HepG2 (cell line): ENCODE measurements at regions not wholly inside any gene's neighbourhood (a gene's known extent, or its start where the extent isn't known, plus 50 kb on each side); places are given as distances from the start of the nearest gene placed in this dataset.

Experiments used
- ATAC-seq: fragments of 200-7000 bp; cut with Tn5 transposase; 3 replicates; pipeline ENCODE4 v1.9.1; 2020; ENCODE audit warnings: mild to moderate bottlenecking, moderate library complexity
- BruUV-seq: library from RNA; stranded (reverse); fragments of 400-500 nt; replicated peaks from 2 replicates; lab custom pipeline; 2021; lab: Mats Ljungman, UMichigan
- CTCF ChIA-PET: fragments of 300-600 bp; formaldehyde crosslinking; extraction: SDS; loops from one replicate; lab custom pipeline; 2021; ENCODE audit warnings: low total read pairs, inconsistent platforms, low intra/inter-chr PET ratio; lab: Yijun Ruan, JAX
- POLR2A ChIA-PET: fragments of 350-600 bp; sonication (Branson Sonifier 250); formaldehyde crosslinking; loops from one replicate; lab custom pipeline; 2020; ENCODE audit warnings: antibody characterized with exemption, inconsistent platforms; lab: Yijun Ruan, JAX
- DNase-seq: peaks from one replicate; pipeline ENCODE4 v3.0.0-alpha.2; 2015; ENCODE audit warnings: low spot score
- FAIRE-seq: peaks from 3 replicates; lab custom pipeline; 2011; peaks lifted over from hg19 to GRCh38; lab: Jason Lieb, UNC
- H2AFZ ChIP-seq: one replicate; pipeline ENCODE4 v1.6.1; 2011; ENCODE audit warnings: low read length, inconsistent platforms
- H3K27ac ChIP-seq: fragments of 300-600 bp; 3 replicates; pipeline ENCODE4 v1.8.0; 2011; ENCODE audit warnings: mixed run types, mild to moderate bottlenecking, mixed read lengths, low read length, inconsistent platforms; ENCODE audit not compliant: insufficient read depth; ENCODE audit errors: extremely low read length
- H3K27me3 ChIP-seq, 2 experiments: fragments of 200-600 bp in 1 of 2; 2 replicates in 1 of 2; 3 replicates in 1 of 2; pipeline versions ENCODE4 v1.6.0 to v1.8.0; 2011; ENCODE audit warnings: low read length in 2 of 2, mild to moderate bottlenecking in 2 of 2, moderate library complexity in 2 of 2, inconsistent platforms in 1 of 2; ENCODE audit not compliant: insufficient read depth in 2 of 2, control insufficient read depth in 1 of 2
- H3K36me3 ChIP-seq, 2 experiments: fragments of 200-600 bp in 1 of 2; replicated peaks in 1 of 2; 2 replicates in 1 of 2; 3 replicates in 1 of 2; pipeline versions ENCODE4 v1.5.1 to v1.8.0; 2011; ENCODE audit warnings: low read length in 2 of 2, inconsistent platforms in 1 of 2; ENCODE audit not compliant: insufficient read depth in 2 of 2, control insufficient read depth in 1 of 2
- H3K4me1 ChIP-seq: 2 replicates; pipeline ENCODE4 v1.5.1; 2012; ENCODE audit warnings: low read length, inconsistent platforms; ENCODE audit not compliant: insufficient read depth
- H3K4me2 ChIP-seq: 2 replicates; pipeline ENCODE4 v1.6.0; 2011; ENCODE audit warnings: low read depth, low read length, inconsistent platforms
- H3K4me3 ChIP-seq, 3 experiments: fragments of 200-600 bp in 1 of 3; sonication (generic), shearing (Covaris generic) in 1 of 3; replicated peaks in 1 of 3; 2 replicates each; pipeline ENCODE4 v1.5.1; 2011 to 2016; ENCODE audit warnings: low read length in 3 of 3, inconsistent platforms in 2 of 3, low read depth in 2 of 3, mild to moderate bottlenecking in 2 of 3, control low read depth in 1 of 3, mixed read lengths in 1 of 3; ENCODE audit not compliant: insufficient read depth in 1 of 3
- H3K79me2 ChIP-seq: one replicate; pipeline ENCODE4 v1.6.1; 2011; ENCODE audit warnings: low read length, inconsistent platforms; ENCODE audit not compliant: insufficient read depth
- H3K9ac ChIP-seq: 2 replicates; pipeline ENCODE4 v1.6.0; 2011; ENCODE audit warnings: mild to moderate bottlenecking, low read depth, low read length, inconsistent platforms; ENCODE audit not compliant: insufficient read depth
- H3K9me3 ChIP-seq: 2 replicates; pipeline ENCODE4 v1.5.1; 2012; ENCODE audit warnings: mild to moderate bottlenecking, low read length
- H4K20me1 ChIP-seq: 2 replicates; pipeline ENCODE4 v1.6.0; 2011; ENCODE audit warnings: inconsistent platforms, mild to moderate bottlenecking, low read length, moderate library complexity; ENCODE audit not compliant: insufficient read depth
- HCFC1 ChIP-seq: fragments of 150-350 bp; IDR thresholded peaks from 2 replicates; pipeline ENCODE4 v1.6.1; 2014; ENCODE audit warnings: low read depth, low read length
- HNRNPH1 ChIP-seq: fragments of 200-400 bp; formaldehyde crosslinking; optimal IDR thresholded peaks from 2 replicates; pipeline ENCODE3; 2017; ENCODE audit warnings: mild to moderate bottlenecking, low read depth, low read length
- NBN ChIP-seq: fragments of 450-650 bp; conservative IDR thresholded peaks from 2 replicates; pipeline ENCODE4 v1.6.1; 2017
- REPIN1 ChIP-seq: sonication (generic); formaldehyde crosslinking; IDR thresholded peaks from 2 replicates; pipeline ENCODE4 v1.8.0; 2022; ENCODE audit warnings: missing genetic modification reagents, low read depth, mild to moderate bottlenecking, borderline replicate concordance
- ZEB1 ChIP-seq: IDR thresholded peaks from 2 replicates; pipeline ENCODE4 v1.6.1; 2012; ENCODE audit warnings: mild to moderate bottlenecking, low read depth, inconsistent platforms; ENCODE audit not compliant: insufficient replicate concordance
- ZKSCAN5 ChIP-seq: sonication (generic); formaldehyde crosslinking; IDR thresholded peaks from 2 replicates; pipeline ENCODE4 v1.5.1; 2020; ENCODE audit warnings: mild to moderate bottlenecking, missing genetic modification reagents
- ZNF513 ChIP-seq: sonication (generic); formaldehyde crosslinking; conservative IDR thresholded peaks from 2 replicates; pipeline ENCODE4 v1.5.0; 2020; ENCODE audit warnings: missing genetic modification reagents
- ZNF7 ChIP-seq: IDR thresholded peaks from 2 replicates; pipeline ENCODE4 v1.6.1; 2016; ENCODE audit warnings: missing biosample characterization, missing genetic modification reagents
- in situ Hi-C: cut with HindIII; loops from 2 replicates; pipeline ENCODE4 v1.10.0; 2017; ENCODE audit warnings: low pct_unique_long_range_greater_than_20kb; ENCODE audit not compliant: extremely low pct_ligation_motif_present
- intact Hi-C: fragments of 100-400 bp; cut with micrococcal nuclease; formaldehyde crosslinking; loops from one replicate; pipeline ENCODE4 v1.10.0; 2022; ENCODE audit not compliant: unreplicated experiment
- TF ChIP-seq, protein P1 (sequence below): sonication (generic); formaldehyde crosslinking; IDR thresholded peaks from 2 replicates; pipeline ENCODE4 v1.5.1; 2020; ENCODE audit warnings: mild to moderate bottlenecking, missing genetic modification reagents, moderate library complexity

DNA sequence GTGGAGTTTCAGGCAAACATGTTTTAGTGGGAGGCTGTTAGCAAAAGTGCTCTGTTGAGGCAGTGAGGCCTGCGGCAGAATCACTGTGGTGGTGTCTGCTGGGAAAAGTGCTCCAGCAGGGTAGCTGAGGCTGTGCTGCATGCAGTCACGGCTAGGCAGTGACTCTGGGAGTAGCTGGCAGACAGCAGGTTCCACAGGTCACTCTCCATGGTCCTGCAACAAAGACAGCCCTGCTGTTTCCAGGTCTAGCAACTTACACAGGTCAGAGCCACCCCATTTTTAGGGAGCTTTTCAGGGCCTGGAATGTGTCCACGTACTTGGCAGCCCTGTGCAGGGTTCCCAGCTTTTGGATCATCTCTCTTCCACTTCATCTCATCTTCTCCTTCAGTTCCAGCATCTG lies 184.3 kb downstream of the NAA11 start (continued):
- TF ChIP-seq, protein P1, sequence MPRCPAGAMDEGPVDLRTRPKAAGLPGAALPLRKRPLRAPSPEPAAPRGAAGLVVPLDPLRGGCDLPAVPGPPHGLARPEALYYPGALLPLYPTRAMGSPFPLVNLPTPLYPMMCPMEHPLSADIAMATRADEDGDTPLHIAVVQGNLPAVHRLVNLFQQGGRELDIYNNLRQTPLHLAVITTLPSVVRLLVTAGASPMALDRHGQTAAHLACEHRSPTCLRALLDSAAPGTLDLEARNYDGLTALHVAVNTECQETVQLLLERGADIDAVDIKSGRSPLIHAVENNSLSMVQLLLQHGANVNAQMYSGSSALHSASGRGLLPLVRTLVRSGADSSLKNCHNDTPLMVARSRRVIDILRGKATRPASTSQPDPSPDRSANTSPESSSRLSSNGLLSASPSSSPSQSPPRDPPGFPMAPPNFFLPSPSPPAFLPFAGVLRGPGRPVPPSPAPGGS: no peak
- no peak for TF ChIP-seq ZEB1
- no peak for TF ChIP-seq HNRNPH1
- no peak for TF ChIP-seq REPIN1 (CRISPR knock-in tag)
- TF ChIP-seq, all 625 proteins: peak for 2

- Histone ChIP-seq H2AFZ (no peak overlapping the region), H3K27ac (no peak overlapping the region), H3K4me3 (no peak overlapping the region), H3K4me1 (no peaks in the 10 kb centered on the region), H3K79me2 (no peaks in the 10 kb centered on the region), H3K27me3 (no peaks in the 10 kb centered on the region), H3K9ac (no peak overlapping the region), H3K36me3 (no peaks in the 10 kb centered on the region), H3K4me2 (no peak overlapping the region), H3K9me3 (no peaks in the 10 kb centered on the region), H4K20me1 (no peaks in the 10 kb centered on the region)
- in situ Hi-C loops (no loop called here), intact Hi-C loops (no loop called here)
- TF ChIP-seq ZNF7 (CRISPR knock-in tag) (no peak), NBN (no peak), HCFC1 (no peak), ZKSCAN5 (CRISPR knock-in tag) (no peak), ZNF513 (no peak)
- DNase-seq: no peak
- BruUV-seq: no TSS peak
- no peak for ATAC-seq
- CTCF ChIA-PET: no interaction called here
- POLR2A ChIA-PET: no interaction called here
- FAIRE-seq: no peak
These were observed 191.1 kb downstream of the NAA11 start for GRCh38 chr4:79134767-79135166.
